NCI-H446 treated with DMSO at 0.1 percent for 48 hours (cell line): ENCODE measurements at regions not wholly inside any gene's neighbourhood (a gene's known extent, or its start where the extent isn't known, plus 50 kb on each side); places are given as distances from the start of the nearest gene placed in this dataset.

ENCODE experiments used
- DNase-seq: peaks from one replicate; lab custom pipeline; 2025; lab: John Stamatoyannopoulos, UW

DNA sequence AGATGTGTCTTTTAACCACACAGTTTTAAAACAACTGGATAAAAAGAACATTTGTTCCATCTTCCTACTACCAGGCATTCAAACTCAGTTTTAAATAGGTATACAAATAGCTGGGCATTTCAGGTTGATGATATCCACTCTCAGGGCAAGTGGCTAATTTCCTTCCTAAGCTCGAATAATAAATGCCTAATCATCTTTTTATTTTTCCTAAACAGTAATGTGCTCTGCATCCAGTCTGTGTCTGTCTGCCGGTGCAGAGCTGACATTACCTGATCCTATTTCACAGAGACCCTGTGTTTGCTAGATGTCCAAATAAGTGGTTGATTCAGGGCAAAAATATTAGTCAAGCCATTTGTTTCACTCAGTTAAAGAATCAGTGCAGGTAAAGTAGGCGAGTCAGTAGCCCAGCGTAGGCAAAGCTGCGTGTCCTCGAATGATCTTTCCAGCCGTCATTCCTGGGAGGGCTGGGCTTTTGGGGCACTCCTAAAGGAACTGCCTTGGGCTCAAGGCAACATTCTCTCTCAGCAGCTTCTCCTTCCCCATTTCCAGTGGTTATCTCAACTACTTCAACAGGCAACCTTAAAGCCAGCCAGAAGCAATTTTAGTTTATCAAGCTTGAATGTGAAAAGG lies 74.2 kb upstream of the BMP2 start:
- DNase-seq = no peak

DNA sequence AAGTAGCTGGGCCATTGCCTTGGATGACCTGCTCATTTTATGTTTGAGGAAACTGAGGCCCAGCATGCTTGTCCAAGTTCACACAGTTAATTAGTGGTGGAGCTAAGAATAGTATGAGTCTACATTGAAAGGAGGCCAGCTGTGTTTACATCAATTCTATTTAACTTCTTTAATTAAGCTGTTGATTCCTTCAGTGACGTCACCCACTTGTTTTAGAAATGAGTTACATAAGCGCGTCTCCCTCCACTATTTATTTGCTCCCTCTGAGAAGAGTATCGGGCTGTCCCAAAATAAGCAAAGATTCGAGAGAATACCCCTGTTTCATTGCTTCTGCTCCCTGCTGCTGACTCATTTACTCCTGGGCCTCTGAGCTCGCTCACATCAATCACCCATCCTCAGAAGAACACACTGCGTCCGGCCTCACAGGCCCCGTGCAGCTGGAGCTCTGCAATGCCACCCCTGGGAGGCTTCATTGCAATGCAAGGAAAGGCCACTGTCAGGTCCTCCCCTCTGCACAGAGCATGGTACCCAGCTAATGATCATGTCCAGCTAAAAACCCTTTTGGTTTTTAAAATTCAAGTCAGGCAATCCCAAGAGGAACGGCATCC lies 74.8 kb upstream of the BMP2 start:
- no peak for DNase-seq

DNA sequence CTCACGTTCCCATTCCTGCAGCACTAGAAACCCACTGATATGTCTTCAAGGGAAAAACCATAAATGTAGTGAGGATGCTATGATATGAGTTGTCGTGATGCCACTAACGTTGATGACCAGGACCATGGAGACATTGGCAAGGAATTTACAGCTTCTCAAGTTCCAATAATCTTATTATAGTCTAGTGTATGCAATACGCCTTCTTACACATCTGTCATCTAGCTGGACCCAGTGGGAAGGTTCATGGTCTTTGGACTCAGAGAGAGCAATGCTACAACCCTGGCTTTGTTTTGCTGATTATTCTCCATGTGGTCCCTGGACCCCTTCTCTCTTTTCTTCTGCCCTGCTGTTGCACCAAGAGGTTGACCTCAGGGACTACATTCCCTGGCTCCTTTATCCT lies 76.0 kb upstream of the BMP2 start:
- no peak for DNase-seq

DNA sequence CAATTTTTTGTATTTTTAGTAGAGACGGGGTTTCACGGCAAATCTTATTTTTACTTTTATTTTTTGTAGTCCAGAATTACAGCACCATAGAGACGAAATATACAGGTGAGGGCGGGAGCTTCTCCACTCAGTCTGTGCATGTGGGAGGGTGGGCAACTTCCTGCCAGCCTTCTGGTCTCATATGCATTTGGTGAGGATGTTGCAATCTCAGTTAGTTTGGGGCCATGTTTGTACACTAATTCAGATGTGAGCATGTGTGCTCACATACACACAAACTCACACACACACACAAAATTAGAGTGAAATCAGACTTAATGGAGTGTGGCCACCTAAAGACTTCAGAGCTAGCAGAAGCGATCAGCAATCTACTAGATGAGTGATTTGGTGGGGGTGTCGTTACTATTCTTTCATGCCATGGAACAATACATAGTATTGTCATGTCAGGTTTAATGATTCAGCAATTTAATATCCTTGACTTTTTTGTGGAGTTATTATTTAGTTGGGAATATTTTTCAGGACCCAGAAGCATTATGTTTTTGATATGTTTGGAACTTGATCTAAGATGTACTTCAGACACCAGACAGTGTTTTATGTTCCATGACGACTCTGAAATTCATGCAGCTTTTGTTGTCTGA lies 78.0 kb upstream of the BMP2 start:
- DNase-seq = no peak

DNA sequence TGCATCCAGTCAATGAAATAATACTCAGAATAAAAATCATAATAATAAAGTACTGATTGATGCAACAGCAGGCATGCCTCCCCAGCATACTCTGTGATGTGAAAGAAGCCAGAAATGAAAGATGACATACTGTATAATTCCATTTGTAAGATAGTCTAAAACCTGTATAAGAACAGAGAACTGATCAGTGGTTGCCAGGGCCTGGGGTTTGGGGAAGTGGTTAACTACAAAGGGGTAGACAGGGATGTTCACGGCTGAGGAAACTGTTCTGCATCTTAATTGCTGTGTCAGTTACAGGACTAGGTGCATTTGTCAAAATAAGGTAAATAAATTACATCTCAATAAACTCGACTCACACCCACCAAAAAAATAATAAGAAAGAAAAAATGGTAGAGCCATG lies 81.3 kb upstream of the BMP2 start:
- no peak for DNase-seq

DNA sequence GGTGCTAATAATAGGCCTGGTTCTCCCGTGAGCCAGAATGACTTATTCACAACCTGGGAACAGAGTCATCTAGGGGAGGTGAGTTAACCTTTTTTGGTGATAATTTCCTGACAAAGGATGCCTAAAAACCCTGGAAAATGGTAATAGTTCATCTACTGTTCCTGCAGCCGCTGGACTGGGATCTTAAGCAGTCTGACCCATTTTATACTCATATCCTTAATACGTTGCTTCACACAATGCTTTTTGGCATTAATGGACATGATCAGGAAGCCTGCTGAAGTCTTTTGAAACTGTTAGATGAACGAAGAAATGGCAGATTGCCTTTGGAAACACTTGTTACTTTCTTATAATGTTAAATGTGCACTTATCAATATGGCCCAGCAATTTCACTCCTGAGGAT lies 81.9 kb upstream of the BMP2 start:
- DNase-seq = no peak

DNA sequence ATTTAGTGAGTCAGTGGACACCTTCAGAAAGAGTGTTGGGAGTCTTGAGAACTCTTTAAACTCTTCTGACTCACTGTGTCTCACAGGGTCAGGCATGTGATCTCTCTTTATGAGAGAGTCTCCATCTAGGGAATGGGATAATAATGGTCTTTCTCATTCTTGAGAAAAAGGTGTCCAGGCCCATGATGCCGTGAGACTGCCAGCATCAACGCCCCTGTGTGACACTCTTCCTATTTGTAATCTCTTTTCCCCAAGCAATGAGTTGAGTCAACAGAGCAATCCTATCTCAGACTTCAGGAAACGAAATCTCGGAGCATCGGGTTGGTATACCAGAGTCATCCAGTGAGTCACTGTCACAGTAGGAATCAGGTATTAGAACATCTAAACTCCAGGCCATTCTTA lies 82.3 kb upstream of the BMP2 start:
- no peak for DNase-seq

DNA sequence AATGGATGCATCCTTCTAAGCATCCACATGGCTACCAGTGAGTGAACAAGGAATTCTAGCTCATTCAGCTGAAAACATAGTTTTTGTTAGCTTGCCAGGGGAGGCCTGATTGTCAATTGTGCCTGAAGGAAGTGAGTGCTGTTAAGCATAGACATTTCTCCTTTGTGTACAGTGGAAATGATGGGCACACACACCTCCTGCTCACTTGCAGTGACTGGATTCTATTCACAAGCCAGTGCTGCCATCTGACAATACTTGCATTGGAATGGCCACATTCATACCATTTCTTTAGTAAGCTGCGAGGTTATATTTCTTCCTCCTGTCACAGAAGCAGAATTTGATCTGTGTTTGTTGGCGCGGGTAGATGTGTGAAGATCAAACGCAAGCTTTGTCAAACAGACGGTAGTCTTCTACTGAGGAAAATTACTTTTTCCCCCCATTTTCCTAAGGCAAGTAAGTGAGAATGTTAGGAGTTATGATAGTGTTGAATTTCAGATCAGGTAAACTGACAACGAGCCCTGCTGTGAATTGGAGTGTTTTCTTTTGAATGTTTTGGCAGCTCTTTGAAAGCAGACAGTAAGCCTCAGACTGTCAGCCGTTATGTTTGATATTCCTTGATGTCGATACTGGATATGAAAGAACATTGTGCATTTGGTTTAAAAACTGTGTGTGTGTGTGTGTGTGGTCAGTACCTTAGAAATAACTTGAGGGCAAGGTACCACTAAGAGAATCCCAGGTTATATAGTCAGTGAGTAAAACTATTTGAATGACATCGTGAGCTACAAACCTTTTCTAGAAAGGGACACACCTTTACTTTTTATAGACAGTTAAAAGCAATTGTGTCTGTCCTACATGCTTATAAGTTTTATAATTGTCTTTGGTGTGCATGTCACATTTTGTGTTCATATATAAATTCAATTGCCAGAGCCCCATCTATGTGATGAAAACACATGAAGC lies 84.2 kb upstream of the BMP2 start:
- DNase-seq = no peak

DNA sequence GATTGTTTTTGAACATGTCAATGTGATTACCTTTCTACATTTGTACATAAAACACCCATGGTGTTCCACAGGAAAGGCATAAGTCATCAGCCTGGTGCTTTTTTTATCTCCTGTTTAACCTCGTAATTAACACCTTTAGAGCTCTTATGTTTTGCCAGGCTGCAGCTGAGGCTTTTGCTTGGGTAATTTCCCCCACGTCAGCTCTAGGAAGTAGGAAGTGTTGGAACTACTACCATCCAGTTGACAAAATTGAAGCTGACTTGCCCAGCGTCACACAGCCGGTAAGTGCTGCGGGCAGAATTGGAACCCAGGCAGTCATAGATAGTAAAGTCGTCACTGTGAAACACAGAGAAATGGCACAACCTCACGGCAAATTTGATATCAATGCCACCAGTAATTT lies 86.6 kb upstream of the BMP2 start:
- DNase-seq = no peak

DNA sequence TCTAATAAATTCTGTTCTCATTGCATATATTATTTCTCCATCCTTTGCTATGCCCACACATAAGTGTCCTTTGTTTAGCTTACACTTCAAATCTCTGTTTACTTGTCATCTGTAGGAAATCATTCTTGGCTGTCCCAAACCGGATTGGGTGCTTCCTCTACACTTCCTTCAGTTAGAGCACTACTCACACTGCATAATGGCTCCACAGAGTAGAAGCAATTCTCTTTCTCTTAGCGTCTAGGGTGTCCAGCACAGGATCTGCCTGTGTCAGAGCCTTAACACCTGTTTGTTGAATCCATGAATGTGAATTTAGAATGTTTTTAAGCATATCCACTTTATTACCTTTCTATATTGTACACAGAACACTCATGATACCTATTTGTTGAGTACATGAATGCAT lies 87.0 kb upstream of the BMP2 start:
- no peak for DNase-seq

DNA sequence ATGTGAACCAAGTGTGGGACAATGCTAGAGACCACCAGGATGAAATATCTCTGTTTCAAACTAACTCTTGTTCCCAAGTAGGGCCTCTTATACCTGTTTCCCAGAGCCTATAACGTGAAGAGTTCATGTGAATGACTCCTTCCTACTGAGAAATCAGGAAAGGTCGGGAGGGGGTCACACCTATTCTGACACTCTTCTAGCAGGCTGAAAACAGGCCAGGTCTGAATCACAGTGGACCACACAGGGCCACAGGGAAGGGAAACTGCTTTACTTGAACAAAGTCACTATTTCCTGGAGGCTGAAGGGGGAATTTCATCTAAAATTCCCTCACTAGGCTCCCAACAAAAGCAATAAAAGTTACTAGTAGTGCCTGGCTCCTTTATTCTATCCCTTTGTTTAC lies 88.4 kb upstream of the BMP2 start:
- no peak for DNase-seq

DNA sequence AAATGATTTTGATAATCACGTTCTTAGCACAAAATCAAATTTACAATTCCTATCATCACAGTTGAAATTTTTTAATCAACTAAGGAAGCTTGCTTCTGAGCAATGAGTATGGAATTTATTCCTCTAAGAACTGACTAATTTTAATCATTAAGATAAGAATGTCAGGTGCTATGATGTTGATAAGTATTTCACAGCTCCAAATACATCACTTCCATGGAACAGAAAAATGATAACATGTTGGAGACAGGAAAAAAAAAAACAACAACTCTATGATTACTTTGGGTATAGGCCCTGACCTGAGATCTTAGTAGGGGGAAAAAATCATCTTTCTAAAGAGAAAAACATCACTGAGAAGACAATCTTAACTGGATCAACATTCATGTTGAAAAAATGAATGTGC lies 89.4 kb upstream of the BMP2 start:
- DNase-seq = no peak

DNA sequence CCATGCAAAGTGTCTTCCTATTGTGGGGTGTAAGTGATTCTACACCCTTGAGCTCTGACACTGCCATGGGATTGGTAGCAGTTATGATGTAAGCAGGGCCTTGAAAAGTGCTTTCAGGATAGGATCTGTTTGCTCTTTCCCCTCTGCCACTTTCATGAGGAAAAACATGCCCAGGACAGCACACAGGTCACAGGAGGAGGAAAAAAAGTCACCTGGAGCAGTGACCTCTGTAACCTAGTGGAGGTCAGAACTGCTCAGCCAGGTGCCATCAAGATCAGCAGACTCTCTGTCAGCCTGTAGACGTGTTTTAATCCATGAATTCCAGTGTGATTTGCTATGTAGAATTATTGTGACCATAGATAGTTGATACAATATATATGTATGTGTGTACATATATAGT lies 92.7 kb upstream of the BMP2 start:
- DNase-seq = no peak

DNA sequence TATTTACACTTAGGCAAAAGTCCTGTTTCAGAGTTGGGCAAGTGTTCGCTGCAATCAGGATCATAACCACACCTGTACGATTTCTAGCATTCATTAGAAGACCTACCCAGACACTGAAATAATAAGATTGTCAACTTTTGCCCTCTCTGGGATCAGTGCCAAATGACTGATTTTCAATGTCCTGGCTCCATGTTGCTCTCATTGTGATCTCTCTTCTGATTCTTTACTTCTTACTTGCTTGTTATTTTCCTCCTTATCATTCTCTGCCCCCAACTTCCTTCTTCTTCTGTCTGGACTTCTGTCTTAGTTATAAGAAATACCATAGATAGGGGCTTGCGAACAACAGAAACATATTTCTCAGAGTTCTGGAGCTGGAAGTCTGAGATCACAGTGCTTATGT lies 94.4 kb upstream of the BMP2 start:
- DNase-seq = no peak

DNA sequence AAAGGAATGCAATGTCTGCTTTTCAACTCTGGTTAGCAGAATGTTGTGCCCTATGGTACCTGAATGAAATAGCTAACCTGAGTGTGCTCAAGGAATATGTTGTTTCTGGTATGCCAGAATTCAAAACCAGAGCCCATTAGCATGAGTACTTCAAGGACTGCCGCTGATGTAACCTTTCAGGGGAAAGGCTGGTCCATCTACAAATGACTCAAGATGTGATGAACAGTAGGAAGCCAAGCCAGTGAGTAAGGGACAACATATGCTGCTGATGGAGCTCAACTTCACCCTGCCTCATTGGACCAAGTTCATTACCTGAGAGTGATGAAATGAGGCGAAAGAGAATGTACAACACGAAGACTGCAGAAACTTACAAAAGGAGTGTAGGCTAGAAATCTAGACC lies 95.7 kb upstream of the BMP2 start:
- DNase-seq = no peak

DNA sequence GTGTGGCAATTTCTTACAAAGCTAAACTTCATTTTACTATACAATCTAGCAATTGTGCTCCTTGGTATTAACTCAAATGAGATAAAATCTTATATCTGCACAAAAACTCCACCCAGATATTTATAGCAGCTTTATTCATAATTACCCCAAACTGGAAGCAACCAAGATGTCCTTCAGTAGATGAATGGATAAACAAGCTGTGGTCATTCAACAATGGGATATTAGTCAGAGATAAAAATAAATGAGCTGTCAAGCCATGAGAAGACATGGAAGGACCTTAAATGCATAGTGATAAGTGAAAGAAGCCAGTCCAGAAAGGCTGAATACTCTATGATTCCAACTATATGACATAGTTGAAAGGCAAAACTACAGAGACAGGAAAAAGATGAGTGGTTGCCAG lies 98.9 kb upstream of the BMP2 start:
- DNase-seq = no peak

DNA sequence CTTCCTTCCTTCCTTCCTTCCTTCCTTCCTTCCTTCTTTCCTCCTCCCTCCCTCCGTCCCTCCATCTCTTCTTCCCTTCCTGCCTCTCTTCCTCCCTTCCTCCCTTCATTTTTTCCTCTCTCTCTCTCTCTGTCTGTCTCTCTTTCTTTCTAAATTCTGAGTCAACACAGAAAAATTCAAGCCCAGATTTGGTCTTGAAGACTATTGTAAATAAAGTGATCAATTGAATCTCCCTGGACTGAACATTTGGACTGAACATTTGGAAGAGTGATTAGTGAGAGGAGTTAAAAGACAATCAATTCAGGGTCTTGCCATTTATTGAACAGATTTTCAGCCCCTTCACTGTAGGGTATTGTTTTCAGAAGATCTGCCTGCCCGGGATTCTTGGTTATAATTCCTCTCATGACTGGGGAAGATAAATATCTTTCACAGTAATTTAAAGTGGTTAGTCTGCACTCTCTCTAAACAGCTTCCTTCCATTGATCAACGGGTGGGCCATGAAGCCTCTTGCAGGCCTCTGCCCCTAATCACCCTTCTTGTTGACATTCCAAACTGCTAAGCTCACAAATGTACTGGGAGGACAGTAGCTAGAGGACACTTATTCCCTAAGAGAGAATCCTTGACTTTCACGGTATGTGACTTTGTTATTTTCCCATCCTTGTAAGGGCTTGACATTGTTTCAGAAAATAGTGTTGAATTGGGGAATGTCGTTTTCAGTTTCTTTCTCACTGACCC lies 101.7 kb upstream of the BMP2 start:
- no peak for DNase-seq

DNA sequence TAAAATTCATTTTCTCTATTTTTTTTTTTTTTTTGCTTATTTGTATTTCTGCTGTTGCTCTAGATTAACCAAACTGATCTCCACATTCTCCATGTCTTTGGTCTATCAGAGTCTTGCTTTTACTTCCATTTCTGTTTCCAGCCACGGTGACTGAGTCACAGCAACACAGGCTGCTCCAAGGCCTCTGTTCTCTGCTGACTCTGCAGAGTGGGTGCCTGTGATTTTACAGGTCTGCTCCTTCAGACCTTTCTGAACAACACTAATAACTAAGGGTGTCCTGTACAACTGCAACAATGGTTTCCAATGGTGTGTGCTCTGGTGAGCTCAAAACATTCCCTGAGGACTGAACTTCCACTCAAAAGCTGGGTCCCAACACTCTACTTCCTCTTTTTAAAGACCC lies 102.3 kb upstream of the BMP2 start:
- DNase-seq = no peak

DNA sequence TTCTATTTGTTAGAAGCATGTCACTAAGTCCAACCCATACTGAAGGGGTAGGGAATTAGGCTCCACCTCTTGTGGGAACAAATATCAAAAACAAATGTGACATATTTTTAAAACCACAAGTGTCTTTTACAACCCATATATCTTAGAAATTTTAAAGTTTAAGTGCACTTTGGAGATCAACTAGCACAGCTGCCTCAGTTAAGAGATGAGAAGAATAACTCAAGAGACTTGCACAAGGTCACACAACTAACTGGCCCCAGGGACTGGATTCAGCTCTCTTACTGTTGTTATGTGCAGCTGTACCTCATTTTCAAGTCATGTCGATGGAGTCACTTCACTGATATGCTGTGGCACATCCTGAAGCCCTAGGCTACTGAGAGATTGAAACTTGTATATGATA lies 102.9 kb upstream of the BMP2 start:
- no peak for DNase-seq

DNA sequence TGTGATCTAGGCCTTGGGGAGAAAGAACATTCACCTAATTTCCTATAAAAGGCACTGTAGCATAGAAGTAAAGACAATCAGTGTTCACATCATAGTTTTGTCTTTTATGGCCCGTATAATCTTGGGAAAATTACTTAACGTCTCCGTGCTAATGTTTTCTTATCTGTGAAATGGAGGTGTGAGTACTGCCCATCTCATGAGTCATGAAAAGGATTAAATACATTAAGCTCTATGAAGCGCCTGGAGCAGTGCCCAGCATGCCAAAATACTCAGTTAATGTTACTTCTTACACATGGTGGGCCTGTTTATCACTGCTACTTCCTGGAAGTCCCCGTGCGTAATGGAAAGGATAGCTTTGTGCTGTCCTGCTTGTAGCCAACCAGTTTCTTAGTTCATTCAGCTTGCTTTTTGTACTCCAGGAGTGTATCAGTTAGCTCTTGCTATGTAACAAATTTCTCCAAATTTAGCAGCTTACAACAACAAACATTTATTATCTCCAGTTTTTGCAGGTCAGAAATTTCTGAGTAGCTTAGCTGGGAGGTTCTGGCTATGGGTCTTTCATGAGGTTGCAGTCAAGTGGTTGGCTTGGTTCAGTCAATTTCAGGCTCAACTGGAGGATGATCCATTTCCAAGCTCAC lies 103.6 kb upstream of the BMP2 start:
- DNase-seq = no peak

DNA sequence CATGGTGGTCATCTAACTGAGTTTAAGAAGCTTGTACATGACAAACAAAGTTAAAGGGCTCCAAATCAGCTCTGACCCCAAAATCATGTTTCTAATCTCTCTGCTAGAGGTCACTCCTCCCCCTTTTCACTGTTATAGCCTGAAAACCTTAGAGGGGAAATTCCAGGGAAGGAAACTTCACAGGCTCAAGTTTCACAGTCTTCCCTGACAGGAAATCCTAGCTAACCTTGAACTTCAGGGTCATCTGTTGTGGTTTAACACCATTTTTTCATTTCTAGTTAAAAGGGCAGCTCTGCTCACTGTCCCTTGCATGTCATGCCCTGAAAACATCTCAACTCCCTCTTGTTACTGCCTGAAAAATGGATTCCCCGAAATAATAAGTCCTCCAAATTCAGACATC lies 104.4 kb upstream of the BMP2 start:
- DNase-seq = no peak

DNA sequence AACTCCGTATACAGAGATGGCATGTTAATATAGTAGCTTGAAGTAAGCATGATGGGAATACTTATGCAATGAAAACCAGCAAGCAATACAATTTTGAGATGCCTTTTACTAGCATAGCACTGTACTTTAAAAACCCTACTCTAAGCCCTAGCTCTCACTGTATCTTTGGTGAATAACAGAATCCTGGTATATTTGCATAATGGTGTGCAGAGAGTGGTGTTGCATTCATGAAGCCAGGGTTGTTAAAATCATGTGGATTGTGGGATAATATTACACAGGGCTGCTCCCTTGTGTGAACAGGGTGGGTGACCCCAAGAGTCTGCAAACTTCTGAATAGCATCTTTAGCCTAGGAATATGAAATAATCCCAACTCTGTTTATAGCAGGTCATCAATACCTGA lies 105.2 kb upstream of the BMP2 start:
- DNase-seq = no peak
